SK-N-SH treated with all-trans-retinoic acid at 6 μM for 48 hours (cell line): ENCODE measurements at regions not wholly inside any gene's neighbourhood (a gene's known extent, or its start where the extent isn't known, plus 50 kb on each side); places are given as distances from the start of the nearest gene placed in this dataset.

Experiments used
- ATAC-seq: fragments of 200-7000 bp; cut with Tn5 transposase; 3 replicates; pipeline ENCODE4 v1.9.1; 2020; ENCODE audit warnings: mild to moderate bottlenecking, moderate library complexity
- BACH2 ChIP-seq: fragments of 250-450 bp; sonication (Bioruptor Pico); IDR thresholded peaks from 2 replicates; pipeline ENCODE4 v1.9.0; 2021; ENCODE audit warnings: mild to moderate bottlenecking, borderline replicate concordance
- CSDC2 ChIP-seq: fragments of 250-450 bp; sonication (Bioruptor Pico); IDR thresholded peaks from 2 replicates; pipeline ENCODE4 v1.5.0; 2020; ENCODE audit warnings: mild to moderate bottlenecking, moderate library complexity
- ESRRG ChIP-seq: fragments of 250-450 bp; sonication (Bioruptor Pico); IDR thresholded peaks from 2 replicates; pipeline ENCODE4 v1.6.1; 2021; ENCODE audit warnings: mild to moderate bottlenecking
- PPARA ChIP-seq: fragments of 250-450 bp; sonication (Bioruptor Pico); IDR thresholded peaks from 2 replicates; pipeline ENCODE4 v1.5.0; 2020; ENCODE audit warnings: mild to moderate bottlenecking, borderline replicate concordance
- RARB ChIP-seq: fragments of 250-450 bp; sonication (Bioruptor Pico); IDR thresholded peaks from 2 replicates; pipeline ENCODE4 v1.8.0; 2021; ENCODE audit warnings: mild to moderate bottlenecking, moderate library complexity
- SNAI2 ChIP-seq: fragments of 250-450 bp; sonication (Bioruptor Pico); IDR thresholded peaks from 2 replicates; pipeline ENCODE4 v1.5.0; 2020; ENCODE audit warnings: mild to moderate bottlenecking, moderate library complexity
- TCF4 ChIP-seq: fragments of 250-450 bp; sonication (Bioruptor Pico); IDR thresholded peaks from 2 replicates; pipeline ENCODE4 v1.8.0; 2021; ENCODE audit warnings: mild to moderate bottlenecking, moderate library complexity, borderline replicate concordance
- TOX ChIP-seq: fragments of 250-450 bp; sonication (Bioruptor Pico); IDR thresholded peaks from 2 replicates; pipeline ENCODE4 v1.8.0; 2021; ENCODE audit warnings: mild to moderate bottlenecking, moderate library complexity, borderline replicate concordance
- ZC3H10 ChIP-seq: fragments of 250-450 bp; sonication (Bioruptor Pico); IDR thresholded peaks from 2 replicates; pipeline ENCODE4 v1.5.1; 2021; ENCODE audit warnings: mild to moderate bottlenecking, moderate library complexity
- ZFP3 ChIP-seq: fragments of 250-450 bp; sonication (Bioruptor Pico); IDR thresholded peaks from 2 replicates; pipeline ENCODE4 v1.5.0; 2020; ENCODE audit warnings: mild to moderate bottlenecking, moderate library complexity
- ZFP30 ChIP-seq: fragments of 450-650 bp; formaldehyde crosslinking; IDR thresholded peaks from 2 replicates; pipeline ENCODE4 v1.5.0; 2022; ENCODE audit warnings: mild to moderate bottlenecking, moderate library complexity
- ZNF565 ChIP-seq: fragments of 450-650 bp; formaldehyde crosslinking; conservative IDR thresholded peaks from 2 replicates; pipeline ENCODE4 v1.5.0; 2020; ENCODE audit warnings: low read depth, mild to moderate bottlenecking, moderate library complexity
- ZNF70 ChIP-seq: fragments of 450-650 bp; formaldehyde crosslinking; IDR thresholded peaks from 2 replicates; pipeline ENCODE4 v1.5.0; 2020; ENCODE audit warnings: mild to moderate bottlenecking, moderate library complexity
- ZNF8 ChIP-seq: fragments of 450-650 bp; formaldehyde crosslinking; IDR thresholded peaks from 2 replicates; pipeline ENCODE4 v1.5.0; 2020; ENCODE audit warnings: mild to moderate bottlenecking, moderate library complexity
- TF ChIP-seq, protein P1 (sequence below): fragments of 250-450 bp; sonication (Bioruptor Pico); IDR thresholded peaks from 2 replicates; pipeline ENCODE4 v1.5.0; 2020; ENCODE audit warnings: mild to moderate bottlenecking, moderate library complexity
- TF ChIP-seq, protein P2 (sequence below): fragments of 250-450 bp; sonication (Bioruptor Pico); IDR thresholded peaks from 2 replicates; pipeline ENCODE4 v1.5.1; 2021; ENCODE audit warnings: mild to moderate bottlenecking, moderate library complexity
- TF ChIP-seq, protein P3 (sequence below): fragments of 250-450 bp; sonication (Bioruptor Pico); IDR thresholded peaks from 2 replicates; pipeline ENCODE4 v1.5.1; 2020; ENCODE audit warnings: low read depth, mild to moderate bottlenecking, moderate library complexity

DNA sequence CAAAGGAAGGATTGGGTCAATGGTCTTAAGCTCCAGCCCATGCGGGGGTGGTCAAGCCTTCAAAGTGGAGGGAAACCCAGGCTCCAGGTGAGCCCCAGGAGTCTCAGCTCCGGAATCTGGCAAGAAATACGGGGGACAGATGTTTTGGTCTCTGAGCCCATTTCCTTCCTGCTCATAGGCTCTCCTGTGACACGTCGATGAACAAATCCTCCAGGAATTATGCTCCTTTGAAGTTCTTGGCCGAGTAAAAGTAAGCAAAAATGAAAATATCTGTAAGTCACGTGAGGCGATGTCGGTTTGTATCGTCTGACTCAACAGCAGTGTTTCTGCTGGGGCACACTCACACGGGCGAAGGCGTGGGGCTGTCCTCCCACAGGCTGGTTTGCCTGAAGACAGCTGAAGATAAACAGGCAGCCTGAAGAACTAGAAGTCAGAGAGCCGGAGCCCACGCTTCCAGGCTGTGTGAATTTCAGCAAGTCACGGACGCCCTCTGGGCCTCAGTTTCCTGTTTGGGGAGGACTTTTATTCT, 52.6 kb upstream of the SMNDC1 start (continued):
- TF ChIP-seq, protein P1, sequence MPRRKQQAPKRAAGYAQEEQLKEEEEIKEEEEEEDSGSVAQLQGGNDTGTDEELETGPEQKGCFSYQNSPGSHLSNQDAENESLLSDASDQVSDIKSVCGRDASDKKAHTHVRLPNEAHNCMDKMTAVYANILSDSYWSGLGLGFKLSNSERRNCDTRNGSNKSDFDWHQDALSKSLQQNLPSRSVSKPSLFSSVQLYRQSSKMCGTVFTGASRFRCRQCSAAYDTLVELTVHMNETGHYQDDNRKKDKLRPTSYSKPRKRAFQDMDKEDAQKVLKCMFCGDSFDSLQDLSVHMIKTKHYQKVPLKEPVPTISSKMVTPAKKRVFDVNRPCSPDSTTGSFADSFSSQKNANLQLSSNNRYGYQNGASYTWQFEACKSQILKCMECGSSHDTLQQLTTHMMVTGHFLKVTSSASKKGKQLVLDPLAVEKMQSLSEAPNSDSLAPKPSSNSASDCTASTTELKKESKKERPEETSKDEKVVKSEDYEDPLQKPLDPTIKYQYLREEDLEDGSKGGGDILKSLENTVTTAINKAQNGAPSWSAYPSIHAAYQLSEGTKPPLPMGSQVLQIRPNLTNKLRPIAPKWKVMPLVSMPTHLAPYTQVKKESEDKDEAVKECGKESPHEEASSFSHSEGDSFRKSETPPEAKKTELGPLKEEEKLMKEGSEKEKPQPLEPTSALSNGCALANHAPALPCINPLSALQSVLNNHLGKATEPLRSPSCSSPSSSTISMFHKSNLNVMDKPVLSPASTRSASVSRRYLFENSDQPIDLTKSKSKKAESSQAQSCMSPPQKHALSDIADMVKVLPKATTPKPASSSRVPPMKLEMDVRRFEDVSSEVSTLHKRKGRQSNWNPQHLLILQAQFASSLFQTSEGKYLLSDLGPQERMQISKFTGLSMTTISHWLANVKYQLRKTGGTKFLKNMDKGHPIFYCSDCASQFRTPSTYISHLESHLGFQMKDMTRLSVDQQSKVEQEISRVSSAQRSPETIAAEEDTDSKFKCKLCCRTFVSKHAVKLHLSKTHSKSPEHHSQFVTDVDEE (CRISPR knock-in tag) = no peak

DNA sequence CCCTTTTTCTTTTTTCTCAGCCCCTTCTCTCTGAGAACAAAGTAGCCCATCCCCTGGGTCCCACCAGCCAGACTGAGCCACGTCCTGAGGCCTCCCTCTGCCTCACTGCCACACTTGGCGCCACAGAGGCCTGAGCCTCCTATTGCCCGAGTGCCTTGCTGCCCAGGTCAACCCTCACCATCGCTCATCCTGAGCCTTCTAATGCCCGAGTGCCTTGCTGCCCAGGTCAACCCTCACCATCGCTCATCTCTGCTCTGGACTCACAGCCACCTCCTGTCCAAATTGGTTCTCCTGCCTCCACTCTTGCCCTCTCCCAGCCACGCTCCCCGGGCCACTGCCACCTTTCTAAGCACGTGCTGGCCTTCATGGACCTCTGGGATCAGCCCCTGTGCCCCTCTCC, 53.2 kb upstream of the SMNDC1 start:
- ATAC-seq = no peak
- TF ChIP-seq, protein P1 (CRISPR knock-in tag) = no peak
- TF ChIP-seq BACH2 (CRISPR knock-in tag) (no peak), TCF4 (CRISPR knock-in tag) (no peak), PPARA (no peak), CSDC2 (no peak), ZNF565 (CRISPR knock-in tag) (no peak), TOX (CRISPR knock-in tag) (no peak), ZFP30 (no peak), RARB (CRISPR knock-in tag) (no peak), SNAI2 (CRISPR knock-in tag) (no peak), ZNF70 (CRISPR knock-in tag) (no peak), ESRRG (CRISPR knock-in tag) (no peak), ZFP3 (CRISPR knock-in tag) (no peak)
- TF ChIP-seq, protein P2, sequence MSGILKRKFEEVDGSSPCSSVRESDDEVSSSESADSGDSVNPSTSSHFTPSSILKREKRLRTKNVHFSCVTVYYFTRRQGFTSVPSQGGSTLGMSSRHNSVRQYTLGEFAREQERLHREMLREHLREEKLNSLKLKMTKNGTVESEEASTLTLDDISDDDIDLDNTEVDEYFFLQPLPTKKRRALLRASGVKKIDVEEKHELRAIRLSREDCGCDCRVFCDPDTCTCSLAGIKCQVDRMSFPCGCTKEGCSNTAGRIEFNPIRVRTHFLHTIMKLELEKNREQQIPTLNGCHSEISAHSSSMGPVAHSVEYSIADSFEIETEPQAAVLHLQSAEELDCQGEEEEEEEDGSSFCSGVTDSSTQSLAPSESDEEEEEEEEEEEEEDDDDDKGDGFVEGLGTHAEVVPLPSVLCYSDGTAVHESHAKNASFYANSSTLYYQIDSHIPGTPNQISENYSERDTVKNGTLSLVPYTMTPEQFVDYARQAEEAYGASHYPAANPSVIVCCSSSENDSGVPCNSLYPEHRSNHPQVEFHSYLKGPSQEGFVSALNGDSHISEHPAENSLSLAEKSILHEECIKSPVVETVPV (CRISPR knock-in tag) = no peak

DNA sequence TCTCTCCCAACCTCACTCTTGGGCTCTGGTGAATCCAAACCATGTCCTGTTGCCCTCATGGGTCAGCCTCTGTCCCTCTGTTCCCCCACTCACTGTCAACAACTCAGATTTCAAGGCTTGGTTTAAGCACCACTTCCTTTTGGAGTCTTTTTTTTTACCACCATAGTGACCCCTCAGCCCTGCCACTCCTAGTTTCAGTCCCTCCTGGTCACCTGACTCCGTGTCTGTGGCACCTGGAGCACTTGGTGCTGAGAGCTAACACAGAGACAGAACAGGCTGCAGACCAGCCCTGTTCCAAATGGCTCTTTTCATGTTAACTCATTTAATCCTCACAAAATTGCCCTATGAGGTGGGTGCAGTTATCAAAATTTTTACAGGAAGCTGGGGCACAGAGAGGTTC, 53.6 kb upstream of the SMNDC1 start:
- no peak for ATAC-seq
- TF ChIP-seq PPARA (no peak), BACH2 (CRISPR knock-in tag) (no peak), ZNF8 (CRISPR knock-in tag) (no peak), ESRRG (CRISPR knock-in tag) (no peak), ZC3H10 (no peak), ZFP3 (CRISPR knock-in tag) (no peak)
- TF ChIP-seq, protein P1 (CRISPR knock-in tag) = no peak
- TF ChIP-seq, protein P3, sequence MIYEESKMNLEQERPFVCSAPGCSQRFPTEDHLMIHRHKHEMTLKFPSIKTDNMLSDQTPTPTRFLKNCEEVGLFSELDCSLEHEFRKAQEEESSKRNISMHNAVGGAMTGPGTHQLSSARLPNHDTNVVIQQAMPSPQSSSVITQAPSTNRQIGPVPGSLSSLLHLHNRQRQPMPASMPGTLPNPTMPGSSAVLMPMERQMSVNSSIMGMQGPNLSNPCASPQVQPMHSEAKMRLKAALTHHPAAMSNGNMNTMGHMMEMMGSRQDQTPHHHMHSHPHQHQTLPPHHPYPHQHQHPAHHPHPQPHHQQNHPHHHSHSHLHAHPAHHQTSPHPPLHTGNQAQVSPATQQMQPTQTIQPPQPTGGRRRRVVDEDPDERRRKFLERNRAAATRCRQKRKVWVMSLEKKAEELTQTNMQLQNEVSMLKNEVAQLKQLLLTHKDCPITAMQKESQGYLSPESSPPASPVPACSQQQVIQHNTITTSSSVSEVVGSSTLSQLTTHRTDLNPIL (CRISPR knock-in tag) = no peak
